Astrocyte (in vitro differentiated cells and primary cell): ENCODE measurements at regions not wholly inside any gene's neighbourhood (a gene's known extent, or its start where the extent isn't known, plus 50 kb on each side); places are given as distances from the start of the nearest gene placed in this dataset.
"Not testable (repeated sequence)": the region's sequence is repeated elsewhere in the genome, so short reads cannot be mapped to it uniquely, and the experiment has no call there.

Source experiments
- DNase-seq: peaks from one replicate; pipeline ENCODE4 v3.0.0-alpha.2; 2010; ENCODE audit warnings: low read depth
- FAIRE-seq: peaks from 2 replicates; lab custom pipeline; 2011; peaks lifted over from hg19 to GRCh38; lab: Jason Lieb, UNC
- H2AFZ ChIP-seq: 2 replicates; pipeline ENCODE4 v1.6.0; 2012; ENCODE audit warnings: low read depth, low read length, inconsistent platforms
- H3K27ac ChIP-seq: 2 replicates; pipeline ENCODE4 v1.5.1; 2011; ENCODE audit warnings: low read depth, low read length, inconsistent platforms
- H3K27me3 ChIP-seq: 2 replicates; pipeline ENCODE4 v1.6.0; 2011; ENCODE audit warnings: low read length, inconsistent platforms; ENCODE audit not compliant: insufficient read depth
- H3K36me3 ChIP-seq: 2 replicates; pipeline ENCODE4 v1.5.1; 2011; ENCODE audit warnings: low read length, inconsistent platforms; ENCODE audit not compliant: insufficient read depth
- H3K4me1 ChIP-seq: 2 replicates; pipeline ENCODE4 v1.5.1; 2011; ENCODE audit warnings: low read length, inconsistent platforms; ENCODE audit not compliant: insufficient read depth
- H3K4me2 ChIP-seq: 2 replicates; pipeline ENCODE4 v1.6.0; 2012; ENCODE audit warnings: low read length, inconsistent platforms
- H3K4me3 ChIP-seq: 2 replicates; pipeline ENCODE4 v1.5.1; 2011; ENCODE audit warnings: low read depth, mild to moderate bottlenecking, low read length, inconsistent platforms; ENCODE audit not compliant: insufficient read depth
- H3K79me2 ChIP-seq: 2 replicates; pipeline ENCODE4 v1.6.0; 2012; ENCODE audit warnings: mild to moderate bottlenecking, low read length, inconsistent platforms; ENCODE audit not compliant: insufficient read depth
- H3K9ac ChIP-seq: 2 replicates; pipeline ENCODE4 v1.6.0; 2012; ENCODE audit warnings: mild to moderate bottlenecking, low read length, inconsistent platforms
- H3K9me3 ChIP-seq: 2 replicates; pipeline ENCODE4 v1.5.1; 2012; ENCODE audit warnings: low read depth, mild to moderate bottlenecking, low read length, inconsistent platforms; ENCODE audit not compliant: insufficient read depth
- H4K20me1 ChIP-seq: 2 replicates; pipeline ENCODE4 v1.6.0; 2012; ENCODE audit warnings: low read length, inconsistent platforms; ENCODE audit not compliant: insufficient read depth
- H3K27ac Mint-ChIP-seq: one replicate; pipeline ENCODE4 v1.8.0; 2021; ENCODE audit warnings: mild to moderate bottlenecking, mixed read lengths; ENCODE audit not compliant: unreplicated experiment
- H3K27me3 Mint-ChIP-seq: one replicate; pipeline ENCODE4 v1.8.0; 2021; ENCODE audit warnings: low read depth, mixed read lengths; ENCODE audit not compliant: unreplicated experiment
- H3K36me3 Mint-ChIP-seq: one replicate; pipeline ENCODE4 v1.8.0; 2021; ENCODE audit warnings: low read depth, mixed read lengths; ENCODE audit not compliant: unreplicated experiment
- H3K4me1 Mint-ChIP-seq: one replicate; pipeline ENCODE4 v1.8.0; 2021; ENCODE audit warnings: low read depth, mixed read lengths; ENCODE audit not compliant: unreplicated experiment
- H3K4me3 Mint-ChIP-seq: one replicate; pipeline ENCODE4 v1.8.0; 2021; ENCODE audit warnings: mild to moderate bottlenecking, moderate library complexity, mixed read lengths; ENCODE audit not compliant: unreplicated experiment
- H3K9me3 Mint-ChIP-seq: one replicate; pipeline ENCODE4 v1.8.0; 2021; ENCODE audit warnings: mild to moderate bottlenecking, mixed read lengths; ENCODE audit not compliant: unreplicated experiment
- CTCF ChIP-seq: IDR thresholded peaks from 2 replicates; pipeline ENCODE4 v1.5.1; 2011; ENCODE audit warnings: low read depth, mild to moderate bottlenecking, inconsistent platforms, low read length, moderate library complexity; ENCODE audit not compliant: insufficient read depth
- EZH2 ChIP-seq: IDR thresholded peaks from 2 replicates; pipeline ENCODE4 v1.6.1; 2012; ENCODE audit warnings: mild to moderate bottlenecking, low read length, inconsistent platforms; ENCODE audit not compliant: insufficient read depth

GRCh38 chr9:82776508-82776907 is 286.4 kb downstream of the RASEF start:
- Histone ChIP-seq H4K20me1 (no peaks in the 10 kb centered on the region), H2AFZ (no peak overlapping the region), H3K4me2 (no peak overlapping the region), H3K9me3 (no peaks in the 10 kb centered on the region), H3K27ac (no peak overlapping the region), H3K4me1 (no peaks in the 10 kb centered on the region), H3K27me3 (no peaks in the 10 kb centered on the region), H3K79me2 (no peaks in the 10 kb centered on the region), H3K4me3 (no peak overlapping the region), H3K9ac (no peak overlapping the region), H3K36me3 (no peaks in the 10 kb centered on the region)
- Mint-ChIP-seq H3K4me3 (no peak overlapping the region), H3K9me3 (no peaks in the 10 kb centered on the region), H3K27me3 (no peaks in the 10 kb centered on the region), H3K27ac (no peak overlapping the region), H3K36me3 (no peaks in the 10 kb centered on the region), H3K4me1 (peaks cover 4% of the 10 kb centered on the region)
- DNase-seq (no peak), FAIRE-seq (no peak)
- no peak for TF ChIP-seq EZH2
- TF ChIP-seq CTCF = no peak

GRCh38 chr9:82777366-82777765 is 285.6 kb downstream of the RASEF start:
- Mint-ChIP-seq H3K9me3 (no peaks in the 10 kb centered on the region), H3K27ac (no peak overlapping the region), H3K4me3 (no peak overlapping the region), H3K27me3 (no peaks in the 10 kb centered on the region), H3K36me3 (no peaks in the 10 kb centered on the region), H3K4me1 (peaks cover 4% of the 10 kb centered on the region)
- Histone ChIP-seq H3K4me2 (no peak overlapping the region), H3K27me3 (no peaks in the 10 kb centered on the region), H3K79me2 (no peaks in the 10 kb centered on the region), H3K9me3 (no peaks in the 10 kb centered on the region), H3K4me3 (no peak overlapping the region), H3K4me1 (no peaks in the 10 kb centered on the region), H3K27ac (no peak overlapping the region), H3K36me3 (no peaks in the 10 kb centered on the region), H2AFZ (no peak overlapping the region), H3K9ac (no peak overlapping the region), H4K20me1 (no peaks in the 10 kb centered on the region)
- TF ChIP-seq EZH2 (no peak), CTCF (no peak)
- DNase-seq (no peak), FAIRE-seq (no peak)

GRCh38 chr9:82778923-82779322 is 284.0 kb downstream of the RASEF start:
- not testable (repeated sequence) for H3K4me1 Mint-ChIP-seq, H4K20me1 ChIP-seq, H3K4me3 ChIP-seq, H2AFZ ChIP-seq, H3K27ac Mint-ChIP-seq, H3K27me3 Mint-ChIP-seq, FAIRE-seq, H3K9me3 Mint-ChIP-seq, DNase-seq, H3K27ac ChIP-seq, H3K36me3 ChIP-seq, H3K27me3 ChIP-seq, H3K4me1 ChIP-seq, H3K9ac ChIP-seq, H3K4me2 ChIP-seq, H3K79me2 ChIP-seq, H3K36me3 Mint-ChIP-seq, H3K4me3 Mint-ChIP-seq, H3K9me3 ChIP-seq
